HG03097 (cell line): ENCODE measurements at regions not wholly inside any gene's neighbourhood (a gene's known extent, or its start where the extent isn't known, plus 50 kb on each side); places are given as distances from the start of the nearest gene placed in this dataset.

Experiments used
- ATAC-seq: cut with Tn5 transposase; IDR thresholded peaks from one replicate; pipeline ENCODE4 v1.9.1; 2021; ENCODE audit not compliant: unreplicated experiment, low FRiP score

- ATAC-seq: no peak
Measured at GRCh38 chrX:110863883-110864282, 68.3 kb upstream of the CHRDL1 start.

GRCh38 chrX:110858565-110858964 lies 62.9 kb upstream of the CHRDL1 start:
- no peak for ATAC-seq

- ATAC-seq: no peak
Measured at GRCh38 chrX:110853610-110854009, 58.0 kb upstream of the CHRDL1 start.

- ATAC-seq: no peak
Measured at GRCh38 chrX:110852180-110852579, 56.6 kb upstream of the CHRDL1 start.

- ATAC-seq: no peak
Measured at GRCh38 chrX:110851780-110852179, 56.2 kb upstream of the CHRDL1 start.

GRCh38 chrX:110847334-110847733 lies 51.7 kb upstream of the CHRDL1 start:
- peak; percentile 74 for ATAC-seq

GRCh38 chrX:110846071-110846470 lies 50.5 kb upstream of the CHRDL1 start:
- no peak for ATAC-seq
